ENCODE measurements at regions not wholly inside any gene's neighbourhood (a gene's known extent, or its start where the extent isn't known, plus 50 kb on each side); places are given as distances from the start of the nearest gene placed in this dataset.

GRCh38 chr1:57848406-57848805 lies 424.5 kb upstream of the DAB1 start:
- DNase-seq = no peak

- no peak for DNase-seq
These were observed 421.2 kb upstream of the DAB1 start for GRCh38 chr1:57845041-57845440.

- DNase-seq = no peak
These were observed 420.6 kb upstream of the DAB1 start for GRCh38 chr1:57844382-57844980.

- DNase-seq = no peak
These were observed 419.9 kb upstream of the DAB1 start for GRCh38 chr1:57843760-57844159.

- DNase-seq = no peak
These were observed 415.7 kb upstream of the DAB1 start for GRCh38 chr1:57839526-57839925.

GRCh38 chr1:57839067-57839466 lies 415.2 kb upstream of the DAB1 start:
- no peak for DNase-seq

- DNase-seq = no peak
These were observed 411.8 kb upstream of the DAB1 start for GRCh38 chr1:57835620-57836019.

GRCh38 chr1:57833296-57833695 lies 409.4 kb upstream of the DAB1 start:
- DNase-seq = no peak

- DNase-seq = no peak
These were observed 408.8 kb upstream of the DAB1 start for GRCh38 chr1:57832612-57833011.

GRCh38 chr1:57831624-57832023 lies 407.8 kb upstream of the DAB1 start:
- DNase-seq = no peak

- no peak for DNase-seq
These were observed 402.7 kb upstream of the DAB1 start for GRCh38 chr1:57826535-57826934.

GRCh38 chr1:57824535-57824934 lies 400.7 kb upstream of the DAB1 start:
- DNase-seq = no peak

- DNase-seq = no peak
These were observed 396.7 kb upstream of the DAB1 start for GRCh38 chr1:57820356-57821095.

GRCh38 chr1:57819893-57820292 lies 396.0 kb upstream of the DAB1 start:
- DNase-seq = no peak

GRCh38 chr1:57803586-57803985 lies 379.7 kb upstream of the DAB1 start:
- no peak for DNase-seq

- DNase-seq = no peak
These were observed 376.5 kb upstream of the DAB1 start for GRCh38 chr1:57800376-57800775.

- no peak for DNase-seq
These were observed 375.7 kb upstream of the DAB1 start for GRCh38 chr1:57799490-57800115.

- no peak for DNase-seq
These were observed 374.7 kb upstream of the DAB1 start for GRCh38 chr1:57798543-57798942.

GRCh38 chr1:57797084-57797483 lies 373.2 kb upstream of the DAB1 start:
- DNase-seq = no peak

- DNase-seq = no peak
These were observed 372.8 kb upstream of the DAB1 start for GRCh38 chr1:57796616-57797015.

GRCh38 chr1:57795886-57796285 lies 372.0 kb upstream of the DAB1 start:
- no peak for DNase-seq

GRCh38 chr1:57794078-57794477 lies 370.2 kb upstream of the DAB1 start:
- DNase-seq = no peak

GRCh38 chr1:57791497-57791896 lies 367.6 kb upstream of the DAB1 start:
- no peak for DNase-seq

- DNase-seq = no peak
These were observed 366.1 kb upstream of the DAB1 start for GRCh38 chr1:57789936-57790335.

- DNase-seq = no peak
These were observed 364.5 kb upstream of the DAB1 start for GRCh38 chr1:57788313-57788712.

Measured in DMS79 (cell line).